ENCODE measurements at regions not wholly inside any gene's neighbourhood (a gene's known extent, or its start where the extent isn't known, plus 50 kb on each side); places are given as distances from the start of the nearest gene placed in this dataset.
"Not testable (repeated sequence)": the region's sequence is repeated elsewhere in the genome, so short reads cannot be mapped to it uniquely, and the experiment has no call there.

DNA sequence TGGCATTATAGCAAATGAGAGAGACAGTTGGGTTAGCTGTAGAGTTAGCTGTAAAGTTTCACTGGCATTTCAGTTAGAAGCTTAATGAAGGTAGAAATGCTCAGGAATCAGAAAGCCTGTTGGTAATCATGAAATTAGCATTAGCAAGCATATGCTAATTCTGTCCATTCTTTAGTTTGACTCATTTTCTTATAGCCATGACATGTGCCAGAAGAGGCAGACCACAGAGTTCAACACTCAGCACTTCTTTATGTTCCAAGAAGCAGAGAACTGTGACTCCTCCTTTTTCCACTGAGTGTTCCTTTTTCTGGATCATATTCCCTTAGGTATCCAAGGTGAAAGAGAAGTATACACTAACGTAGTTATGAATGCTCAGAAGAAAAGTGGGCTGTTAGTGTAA lies 276.2 kb upstream of the SGO1 start:
- DNase-seq (ENCODE audit: low read depth): no peak
- H3K4me3 ChIP-seq (ENCODE audit: low read depth, low read length): no peak overlapping the region
- TF ChIP-seq MAX (IDR thresholded peaks at IDR 0.05; ENCODE audit: low read depth, low read length): no peak
- no peak for TF ChIP-seq POLR2A (IDR thresholded peaks at IDR 0.05; ENCODE audit: extremely low read depth, insufficient read length)
- no peak for TF ChIP-seq CTCF (IDR thresholded peaks at IDR 0.05; ENCODE audit: low read depth, low read length)

DNA sequence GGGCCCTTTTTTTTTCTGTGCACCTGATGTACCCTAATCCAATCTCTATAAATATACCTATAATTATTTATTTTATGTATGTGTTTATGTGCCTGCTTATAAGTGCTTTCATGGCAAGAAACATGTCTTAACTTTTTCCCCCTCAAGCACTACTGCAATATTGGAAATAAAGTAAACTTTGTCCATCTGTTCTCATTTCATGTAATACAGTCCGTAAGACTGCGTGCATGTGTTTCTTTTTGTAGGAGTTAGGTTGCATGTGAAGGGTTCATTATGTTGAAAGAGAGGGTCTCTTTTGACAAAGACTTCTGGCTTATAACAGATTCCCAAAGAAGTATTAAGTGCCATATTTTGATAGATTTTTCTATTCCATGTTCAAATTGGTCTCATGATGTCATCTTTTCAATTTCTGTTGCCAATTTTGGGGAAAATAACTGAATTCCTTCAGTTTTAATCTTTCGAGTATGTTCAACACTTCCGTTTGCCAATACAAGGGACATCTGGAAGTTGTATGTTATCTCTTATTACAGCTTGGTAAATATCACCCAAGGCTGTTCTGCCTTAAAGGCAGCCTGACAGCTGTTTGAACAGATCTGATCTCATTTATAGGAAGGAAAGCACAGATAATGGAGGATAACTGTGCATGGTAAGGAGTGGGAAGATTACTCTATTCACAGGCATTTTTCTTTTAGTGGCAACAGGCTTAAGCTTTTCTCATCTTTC lies 273.1 kb upstream of the SGO1 start:
- TF ChIP-seq MYC (IDR thresholded peaks at IDR 0.05; ENCODE audit: low read depth, low read length) (no peak), CTCF (IDR thresholded peaks at IDR 0.05; ENCODE audit: low read depth, low read length) (no peak), MAX (IDR thresholded peaks at IDR 0.05; ENCODE audit: low read depth, low read length) (no peak), POLR2A (IDR thresholded peaks at IDR 0.05; ENCODE audit: extremely low read depth, insufficient read length) (no peak)
- no peak for DNase-seq (ENCODE audit: low read depth)
- H3K4me3 ChIP-seq (ENCODE audit: low read depth, low read length): no peak overlapping the region

DNA sequence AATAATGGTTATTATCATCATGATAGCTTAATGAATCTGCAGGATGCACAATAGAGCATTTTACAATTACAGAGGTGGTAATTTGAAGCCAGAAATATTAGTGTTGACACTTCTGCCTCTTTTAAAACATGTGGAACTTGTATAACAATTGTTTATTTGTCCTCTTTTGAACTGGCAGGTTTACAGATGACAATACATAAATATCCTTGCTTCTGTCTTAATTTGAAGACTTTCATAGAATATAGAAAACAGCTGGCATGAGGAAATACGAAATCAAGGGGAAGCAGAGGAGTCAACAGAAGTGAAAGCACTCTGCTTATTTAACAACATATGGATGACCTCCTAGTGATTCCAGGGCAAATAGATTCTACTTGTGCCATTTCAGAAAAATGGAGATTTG lies 270.5 kb upstream of the SGO1 start:
- DNase-seq (ENCODE audit: low read depth): no peak
- no peak overlapping the region for H3K4me3 ChIP-seq (ENCODE audit: low read depth, low read length)
- TF ChIP-seq POLR2A (IDR thresholded peaks at IDR 0.05; ENCODE audit: extremely low read depth, insufficient read length) (no peak), MAX (IDR thresholded peaks at IDR 0.05; ENCODE audit: low read depth, low read length) (no peak), CTCF (IDR thresholded peaks at IDR 0.05; ENCODE audit: low read depth, low read length) (no peak), MYC (IDR thresholded peaks at IDR 0.05; ENCODE audit: low read depth, low read length) (no peak)

GRCh38 chr3:20451170-20451569 lies 265.2 kb upstream of the SGO1 start:
- no peak for TF ChIP-seq POLR2A (IDR thresholded peaks at IDR 0.05; ENCODE audit: extremely low read depth, insufficient read length)
- no peak for DNase-seq (ENCODE audit: low read depth)
- no peak overlapping the region for H3K4me3 ChIP-seq (ENCODE audit: low read depth, low read length)

- DNase-seq (ENCODE audit: low read depth): no peak
- TF ChIP-seq MAX (IDR thresholded peaks at IDR 0.05; ENCODE audit: low read depth, low read length) (no peak), POLR2A (IDR thresholded peaks at IDR 0.05; ENCODE audit: extremely low read depth, insufficient read length) (no peak), MYC (IDR thresholded peaks at IDR 0.05; ENCODE audit: low read depth, low read length) (no peak), CTCF (IDR thresholded peaks at IDR 0.05; ENCODE audit: low read depth, low read length) (no peak)
- H3K4me3 ChIP-seq (ENCODE audit: low read depth, low read length): no peak overlapping the region
Observed at GRCh38 chr3:20450611-20451010, 264.6 kb upstream of the SGO1 start.

DNA sequence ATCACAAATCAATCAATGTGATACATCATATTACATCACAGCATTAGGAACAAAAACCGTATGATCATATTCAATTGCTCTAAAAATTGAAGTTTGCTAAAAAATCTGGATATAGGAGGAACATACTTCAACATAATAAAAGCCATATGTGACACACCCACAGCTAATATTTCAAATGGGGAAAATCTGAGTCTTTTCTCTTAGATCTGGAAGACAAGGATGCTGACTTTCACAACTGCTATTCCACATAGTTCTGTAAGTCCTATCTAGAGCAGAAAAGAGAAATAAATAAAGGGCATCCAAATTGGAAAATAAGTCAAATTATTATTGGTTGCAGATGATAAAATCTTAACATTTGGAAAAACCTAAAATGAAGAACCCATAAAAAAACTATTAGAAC lies 256.8 kb upstream of the SGO1 start:
- DNase-seq (ENCODE audit: low read depth): no peak
- H3K4me3 ChIP-seq (ENCODE audit: low read depth, low read length): no peak overlapping the region
- TF ChIP-seq POLR2A (IDR thresholded peaks at IDR 0.05; ENCODE audit: extremely low read depth, insufficient read length): no peak
- TF ChIP-seq MYC (IDR thresholded peaks at IDR 0.05; ENCODE audit: low read depth, low read length): no peak
- TF ChIP-seq MAX (IDR thresholded peaks at IDR 0.05; ENCODE audit: low read depth, low read length): no peak
- no peak for TF ChIP-seq CTCF (IDR thresholded peaks at IDR 0.05; ENCODE audit: low read depth, low read length)

DNA sequence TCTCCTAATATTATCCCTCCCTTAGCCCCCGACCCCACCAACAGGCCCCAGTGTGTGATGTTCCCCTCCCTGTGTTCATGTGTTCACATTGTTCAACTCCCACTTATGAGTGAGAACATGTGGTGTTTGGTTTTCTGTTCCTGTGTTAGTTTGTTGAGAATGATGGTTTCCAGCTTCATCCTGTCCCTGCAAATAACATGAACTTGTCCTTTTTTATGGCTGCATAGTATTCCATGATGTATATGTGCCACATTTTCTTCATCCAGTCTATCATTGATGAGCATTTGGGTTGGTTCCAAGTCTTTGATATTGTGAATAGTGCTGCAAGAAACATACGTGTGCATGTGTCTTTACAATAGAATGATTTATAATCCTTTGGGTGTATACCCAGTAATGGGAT lies 241.3 kb upstream of the SGO1 start:
- not testable (repeated sequence) for DNase-seq (ENCODE audit: low read depth); H3K4me3 ChIP-seq (ENCODE audit: low read depth, low read length)

Measured in NB4 (cell line).